H1 (cell line): ENCODE measurements at regions not wholly inside any gene's neighbourhood (a gene's known extent, or its start where the extent isn't known, plus 50 kb on each side); places are given as distances from the start of the nearest gene placed in this dataset.

Experiments used
- CTCF ChIA-PET: fragments of 300-600 bp; sonication (Branson Sonifier 250); formaldehyde crosslinking; loops from one replicate; lab custom pipeline; 2021; ENCODE audit not compliant: partially characterized antibody; lab: Charles Lee
- POLR2A ChIA-PET: fragments of 300-600 bp; sonication (Branson Sonifier 250); formaldehyde crosslinking; loops from one replicate; lab custom pipeline; 2021; ENCODE audit warnings: inconsistent platforms; ENCODE audit not compliant: partially characterized antibody; lab: Charles Lee
- DNase-seq, 2 experiments: peaks; one replicate each; pipeline versions ENCODE4 v3.0.0 to v3.0.0-alpha.2; 2010 to 2022; ENCODE audit warnings: low spot score in 2 of 2, low read depth in 1 of 2, mixed read lengths in 1 of 2
- FAIRE-seq: peaks from 2 replicates; lab custom pipeline; 2011; peaks lifted over from hg19 to GRCh38; lab: Jason Lieb, UNC
- H2AFZ ChIP-seq: 2 replicates; pipeline ENCODE4 v1.8.1; 2012; ENCODE audit warnings: low read length, inconsistent platforms
- H2AK5ac ChIP-seq: 2 replicates; pipeline ENCODE4 v1.6.1; 2013; ENCODE audit warnings: low read depth, low read length
- H2BK120ac ChIP-seq: replicated peaks from 2 replicates; pipeline ENCODE3; 2013; ENCODE audit warnings: low read depth, low read length, inconsistent platforms
- H2BK12ac ChIP-seq: 2 replicates; pipeline ENCODE4 v1.6.1; 2013; ENCODE audit warnings: low read depth, low read length
- H2BK15ac ChIP-seq: 2 replicates; pipeline ENCODE4 v1.6.1; 2013; ENCODE audit warnings: low read length
- H2BK20ac ChIP-seq: 2 replicates; pipeline ENCODE4 v1.6.1; 2013; ENCODE audit warnings: low read length
- H2BK5ac ChIP-seq: 2 replicates; pipeline ENCODE4 v1.6.1; 2013; ENCODE audit warnings: low read depth, low read length
- H3K14ac ChIP-seq: 2 replicates; pipeline ENCODE4 v1.6.1; 2013; ENCODE audit warnings: inconsistent platforms; ENCODE audit not compliant: insufficient read length
- H3K18ac ChIP-seq: 2 replicates; pipeline ENCODE4 v1.6.1; 2013; ENCODE audit warnings: low read length; ENCODE audit errors: extremely low read depth
- H3K23ac ChIP-seq: 2 replicates; pipeline ENCODE4 v1.6.1; 2013; ENCODE audit warnings: inconsistent platforms; ENCODE audit not compliant: insufficient read length
- H3K23me2 ChIP-seq: 2 replicates; pipeline ENCODE4 v1.6.1; 2013; ENCODE audit warnings: low read depth, low read length
- H3K27ac ChIP-seq: 2 replicates; pipeline ENCODE4 v1.6.1; 2011; ENCODE audit warnings: low read depth, low read length, inconsistent platforms
- H3K27me3 ChIP-seq, 4 experiments: replicated peaks in 1 of 4; 1 replicate in 1 of 4; 2 replicates in 3 of 4; pipeline versions ENCODE4 v1.6.1 to v1.8.1; 2011 to 2013; ENCODE audit warnings: low read length in 3 of 4, mild to moderate bottlenecking in 3 of 4, inconsistent platforms in 2 of 4, mixed read lengths in 2 of 4, moderate library complexity in 1 of 4; ENCODE audit not compliant: control insufficient read depth in 3 of 4, insufficient read depth in 3 of 4; ENCODE audit errors: extremely low read depth in 1 of 4
- H3K36me3 ChIP-seq, 4 experiments: 2 replicates each; pipeline versions ENCODE4 v1.6.1 to v1.8.1; 2011 to 2013; ENCODE audit warnings: mild to moderate bottlenecking in 4 of 4, low read length in 3 of 4, moderate library complexity in 2 of 4, control low read depth in 1 of 4, inconsistent platforms in 1 of 4; ENCODE audit not compliant: insufficient read depth in 4 of 4, control insufficient read depth in 2 of 4
- H3K4ac ChIP-seq: replicated peaks from 2 replicates; pipeline ENCODE3; 2013; ENCODE audit warnings: low read length, low read depth, mixed read lengths, inconsistent platforms; ENCODE audit not compliant: insufficient read length
- H3K4me1 ChIP-seq, 4 experiments: replicated peaks in 1 of 4; 1 replicate in 1 of 4; 2 replicates in 3 of 4; pipeline versions ENCODE4 v1.6.1 to v1.8.1; 2011 to 2013; ENCODE audit warnings: low read length in 3 of 4, inconsistent platforms in 2 of 4, mixed read lengths in 1 of 4; ENCODE audit not compliant: insufficient read depth in 4 of 4, control insufficient read depth in 3 of 4
- H3K4me2 ChIP-seq, 2 experiments: 2 replicates each; pipeline versions ENCODE4 v1.6.1 to v1.8.1; 2011 to 2013; ENCODE audit warnings: low read depth in 2 of 2, low read length in 2 of 2, control low read depth in 1 of 2, inconsistent platforms in 1 of 2, mild to moderate bottlenecking in 1 of 2; ENCODE audit not compliant: insufficient read depth in 1 of 2
- H3K4me3 ChIP-seq, 4 experiments: fragments of 200-600, 300-600 bp in 1 of 4; sonication (generic), shearing (Covaris generic), sonication (Bioruptor Twin) in 1 of 4; 2 replicates each; pipeline versions ENCODE4 v1.5.1 to v1.8.1; 2011 to 2016; ENCODE audit warnings: low read length in 4 of 4, low read depth in 3 of 4, control low read depth in 2 of 4, inconsistent platforms in 2 of 4, mild to moderate bottlenecking in 2 of 4, mixed read lengths in 1 of 4, moderate library complexity in 1 of 4; ENCODE audit not compliant: insufficient read depth in 2 of 4; ENCODE audit errors: extremely low read depth in 1 of 4
- H3K56ac ChIP-seq: replicated peaks from 2 replicates; pipeline ENCODE3; 2013; ENCODE audit warnings: low read depth, mild to moderate bottlenecking, mixed read lengths, low read length, inconsistent platforms; ENCODE audit not compliant: insufficient read length
- H3K79me1 ChIP-seq: 2 replicates; pipeline ENCODE4 v1.6.1; 2013; ENCODE audit warnings: low read depth, low read length, control low read depth
- H3K79me2 ChIP-seq, 2 experiments: 2 replicates each; pipeline versions ENCODE4 v1.6.1 to v1.8.1; 2012 to 2013; ENCODE audit warnings: low read length in 2 of 2, mild to moderate bottlenecking in 2 of 2, inconsistent platforms in 1 of 2; ENCODE audit not compliant: insufficient read depth in 2 of 2, control insufficient read depth in 1 of 2
- H3K9ac ChIP-seq, 4 experiments: replicated peaks in 1 of 4; 1 replicate in 1 of 4; 2 replicates in 3 of 4; pipeline versions ENCODE4 v1.6.1 to v1.8.1; 2011 to 2013; ENCODE audit warnings: low read depth in 3 of 4, low read length in 3 of 4, control low read depth in 2 of 4, mild to moderate bottlenecking in 2 of 4, moderate library complexity in 2 of 4, inconsistent platforms in 1 of 4; ENCODE audit errors: extremely low read depth in 1 of 4
- H3K9me3 ChIP-seq, 2 experiments: 2 replicates each; pipeline versions ENCODE4 v1.6.1 to v1.8.1; 2012 to 2013; ENCODE audit warnings: mild to moderate bottlenecking in 2 of 2, moderate library complexity in 2 of 2, control low read depth in 1 of 2, inconsistent platforms in 1 of 2, low read depth in 1 of 2, low read length in 1 of 2, mixed read lengths in 1 of 2; ENCODE audit not compliant: insufficient read depth in 2 of 2
- H4K20me1 ChIP-seq, 2 experiments: replicated peaks in 1 of 2; 2 replicates each; pipeline versions ENCODE3 to v1.8.1; 2011 to 2013; ENCODE audit warnings: inconsistent platforms in 2 of 2, low read length in 2 of 2, mild to moderate bottlenecking in 1 of 2; ENCODE audit not compliant: insufficient read depth in 2 of 2, control insufficient read depth in 1 of 2
- H4K5ac ChIP-seq: 2 replicates; pipeline ENCODE4 v1.6.1; 2013; ENCODE audit warnings: low read length, low read depth, mixed read lengths, inconsistent platforms; ENCODE audit not compliant: insufficient read length
- H4K8ac ChIP-seq: 2 replicates; pipeline ENCODE4 v1.8.0; 2013; ENCODE audit warnings: mild to moderate bottlenecking, moderate library complexity, low read length, inconsistent platforms; ENCODE audit not compliant: insufficient read depth; ENCODE audit errors: extremely low read depth
- H4K91ac ChIP-seq: replicated peaks from 2 replicates; pipeline ENCODE3; 2013; ENCODE audit warnings: low read length, mixed read lengths, inconsistent platforms; ENCODE audit not compliant: insufficient read length
- ASH2L ChIP-seq: fragments of 200-600, 300-600 bp; sonication (generic); IDR thresholded peaks from one replicate; pipeline ENCODE4 v1.7.1; 2017; ENCODE audit warnings: low read length
- CBX8 ChIP-seq: fragments of 300-800, 300-1000 bp; sonication (generic); IDR thresholded peaks from 2 replicates; pipeline ENCODE4 v1.7.1; 2016; ENCODE audit warnings: low read depth, low read length, borderline replicate concordance
- NANOG ChIP-seq: IDR thresholded peaks from 2 replicates; pipeline ENCODE4 v1.6.1; 2011; ENCODE audit warnings: low read length, low read depth, mild to moderate bottlenecking, inconsistent platforms; ENCODE audit not compliant: insufficient read depth, poor library complexity, severe bottlenecking
- POLR2A ChIP-seq, 2 experiments: IDR thresholded peaks; 1 replicate in 1 of 2; 2 replicates in 1 of 2; pipeline ENCODE4 v1.6.1; 2011; ENCODE audit warnings: low read depth in 2 of 2, low read length in 2 of 2, mild to moderate bottlenecking in 2 of 2; ENCODE audit errors: control extremely low read depth in 1 of 2
- YY1 ChIP-seq: IDR thresholded peaks from 2 replicates; pipeline ENCODE4 v1.6.1; 2011; ENCODE audit warnings: low read depth, mild to moderate bottlenecking, low read length
- WGBS, 2 experiments: shearing (Covaris generic) in 1 of 2; methylation state at CpG; one replicate each; pipeline versions ENCODE4 v1.1.6 to v1.1.7; 2013 to 2015; ENCODE audit warnings: low lambda C conversion rate in 2 of 2, mixed read lengths in 2 of 2, inconsistent platforms in 1 of 2, low coverage in 1 of 2, missing lambda C conversion rate in 1 of 2; ENCODE audit not compliant: insufficient replicate concordance in 2 of 2, insufficient coverage in 1 of 2, insufficient read length in 1 of 2; ENCODE audit errors: extremely low coverage in 1 of 2, missing lambda C conversion rate in 1 of 2; 5-methylcytosine and 5-hydroxymethylcytosine counted together

DNA sequence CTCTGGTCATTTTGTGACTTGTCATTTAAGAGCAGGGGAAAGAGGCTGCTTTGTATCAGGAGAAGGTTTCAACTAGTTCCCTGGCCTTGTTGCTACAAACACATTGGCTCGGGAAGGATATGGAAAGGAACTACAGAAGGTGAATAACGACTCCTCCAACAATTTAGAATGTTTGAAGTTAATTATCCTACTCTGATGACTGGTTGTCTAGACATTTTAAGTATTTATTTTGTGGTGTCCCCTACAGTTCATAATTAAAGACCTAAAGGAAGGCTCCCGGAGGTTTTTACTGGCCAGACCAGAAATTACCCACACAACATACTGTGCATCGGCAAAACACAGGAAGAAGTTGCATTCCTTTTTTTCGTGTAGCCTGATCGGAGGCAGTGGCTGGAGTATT lies 515.8 kb upstream of the SALL1 start:
- H3K23ac ChIP-seq, result no peak overlapping the region
- no peak for TF ChIP-seq NANOG
- no peak for TF ChIP-seq POLR2A (IDR thresholded peaks at IDR 0.05; ENCODE audit: control extremely low read depth in 1 of 2, low read depth in 2 of 2, low read length in 2 of 2)
- no peak for TF ChIP-seq YY1
- TF ChIP-seq ASH2L, result no peak
- no peak for TF ChIP-seq CBX8

More for the DNA sequence above, 515.8 kb upstream of the SALL1 start:
- Histone ChIP-seq H3K23me2 (no peaks in the 10 kb centered on the region), H3K27ac (no peak overlapping the region), H3K27me3 (no peaks in the 10 kb centered on the region), H4K91ac (no peak overlapping the region), H3K36me3 (no peaks in the 10 kb centered on the region), H4K20me1 (no peaks in the 10 kb centered on the region), H2AK5ac (no peak overlapping the region), H2BK15ac (no peak overlapping the region), H3K4ac (no peak overlapping the region), H3K79me1 (no peaks in the 10 kb centered on the region), H3K18ac (no peak overlapping the region), H2BK20ac (no peak overlapping the region), H3K4me1 (no peaks in the 10 kb centered on the region; a peak in 2 of 7 replicates), H4K8ac (no peak overlapping the region), H2BK5ac (no peak overlapping the region), H2BK120ac (no peak overlapping the region), H4K5ac (no peak overlapping the region), H3K79me2 (no peaks in the 10 kb centered on the region), H3K4me3 (no peak overlapping the region), H2BK12ac (no peak overlapping the region), H3K9me3 (no peaks in the 10 kb centered on the region), H3K9ac (no peak overlapping the region), H2AFZ (no peak overlapping the region), H3K56ac (no peak overlapping the region), H3K14ac (no peak overlapping the region), H3K4me2 (no peak overlapping the region)
- FAIRE-seq (no peak), DNase-seq (no peak)
- ChIA-PET CTCF (interaction anchor here (1.1 kb wide), 1 partner anchor 17 kb away, joined by 3 read pairs; no protein-coding TSS in a partner anchor), POLR2A (no interaction called here)
- WGBS, 2 experiments, result 96% methylated on average over 6 of the region's 6 CpGs; no CpG with 5 or more reads in 1 of the 2 experiments
